GM12878 (cell line): ENCODE measurements at regions not wholly inside any gene's neighbourhood (a gene's known extent, or its start where the extent isn't known, plus 50 kb on each side); places are given as distances from the start of the nearest gene placed in this dataset.

Experiments
- ATAC-seq: fragments of 200-7000 bp; cut with Tn5 transposase; 3 replicates; pipeline ENCODE4 v1.9.1; 2020; ENCODE audit warnings: mild to moderate bottlenecking, moderate library complexity
- BruUV-seq: library from RNA; stranded (reverse); fragments of 400-500 nt; replicated peaks from 2 replicates; lab custom pipeline; 2021; lab: Mats Ljungman, UMichigan
- CTCF ChIA-PET: fragments of 300-600 bp; sonication (Branson Sonifier 250); formaldehyde crosslinking; extraction: SDS; loops from one replicate; lab custom pipeline; 2021; ENCODE audit warnings: inconsistent platforms; lab: Yijun Ruan, JAX
- POLR2A ChIA-PET: fragments of 350-600 bp; formaldehyde crosslinking; extraction: SDS; loops from one replicate; lab custom pipeline; 2021; ENCODE audit warnings: inconsistent platforms; lab: Charles Lee
- RAD21 ChIA-PET: fragments of 300-600 bp; sonication (Branson Sonifier 250); formaldehyde crosslinking; loops from one replicate; lab custom pipeline; 2023; ENCODE audit warnings: antibody characterized with exemption; ENCODE audit not compliant: unreplicated experiment; lab: Charles Lee
- SMC1A ChIA-PET: fragments of 300-600 bp; sonication (Branson Sonifier 250); formaldehyde crosslinking; loops from one replicate; lab custom pipeline; 2023; ENCODE audit not compliant: unreplicated experiment, uncharacterized antibody; lab: Charles Lee
- DNase-seq: peaks from one replicate; pipeline ENCODE4 v3.0.0-alpha.2; 2011; ENCODE audit warnings: low read depth, low spot score
- FAIRE-seq: peaks from 3 replicates; lab custom pipeline; 2011; peaks lifted over from hg19 to GRCh38; lab: Jason Lieb, UNC
- H2AFZ ChIP-seq: 2 replicates; pipeline ENCODE4 v1.6.0; 2011; ENCODE audit warnings: low read depth, low read length, control low read depth; ENCODE audit not compliant: control insufficient read depth
- H3K27ac ChIP-seq: 2 replicates; pipeline ENCODE4 v1.5.1; 2011; ENCODE audit warnings: control low read depth; ENCODE audit not compliant: control insufficient read depth, insufficient read depth
- H3K27me3 ChIP-seq, 2 experiments: replicated peaks in 1 of 2; 2 replicates each; pipeline versions ENCODE4 v1.6.0 to v1.6.1; 2011; ENCODE audit warnings: low read length in 1 of 2; ENCODE audit not compliant: control insufficient read depth in 2 of 2, insufficient read depth in 2 of 2
- H3K36me3 ChIP-seq, 2 experiments: 2 replicates each; pipeline ENCODE4 v1.5.1; 2011; ENCODE audit warnings: low read length in 1 of 2; ENCODE audit not compliant: control insufficient read depth in 2 of 2, insufficient read depth in 2 of 2
- H3K4me1 ChIP-seq: 2 replicates; pipeline ENCODE4 v1.6.1; 2011; ENCODE audit warnings: mild to moderate bottlenecking, low read length, moderate library complexity, mixed read lengths; ENCODE audit not compliant: control insufficient read depth, insufficient read depth
- H3K4me2 ChIP-seq: 2 replicates; pipeline ENCODE4 v1.6.0; 2011; ENCODE audit warnings: control low read depth; ENCODE audit not compliant: control insufficient read depth, insufficient read depth
- H3K4me3 ChIP-seq: fragments of 200-600 bp; sonication (generic); 2 replicates; pipeline ENCODE4 v1.5.1; 2016
- H3K79me2 ChIP-seq: 2 replicates; pipeline ENCODE4 v1.6.0; 2011; ENCODE audit warnings: low read length; ENCODE audit not compliant: control insufficient read depth, insufficient read depth
- H3K9ac ChIP-seq: 2 replicates; pipeline ENCODE4 v1.8.0; 2011; ENCODE audit warnings: low read length, control low read depth, mixed read lengths; ENCODE audit not compliant: control insufficient read depth, insufficient read depth
- H3K9me3 ChIP-seq: replicated peaks from 3 replicates; pipeline ENCODE4 v1.5.1; 2011; ENCODE audit warnings: mild to moderate bottlenecking, low read length; ENCODE audit not compliant: control insufficient read depth, insufficient read depth
- H4K20me1 ChIP-seq: 2 replicates; pipeline ENCODE4 v1.6.0; 2011; ENCODE audit not compliant: control insufficient read depth, insufficient read depth
- TAF1 ChIP-seq: IDR thresholded peaks from 2 replicates; pipeline ENCODE4 v1.6.1; 2011; ENCODE audit warnings: mild to moderate bottlenecking, low read depth, low read length, borderline replicate concordance
- TBL1XR1 ChIP-seq: IDR thresholded peaks from 2 replicates; pipeline ENCODE4 v1.6.1; 2012; ENCODE audit warnings: low read depth, low read length, improper control_type of control experiment
- ZBTB33 ChIP-seq: fragments of 450-650 bp; IDR thresholded peaks from 2 replicates; pipeline ENCODE4 v1.6.1; 2017; ENCODE audit warnings: mild to moderate bottlenecking
- ZBTB4 ChIP-seq: fragments of 450-650 bp; formaldehyde crosslinking; IDR thresholded peaks from 2 replicates; pipeline ENCODE4 v1.4.0; 2022; ENCODE audit warnings: mild to moderate bottlenecking, moderate library complexity
- ZNF207 ChIP-seq: fragments of 450-650 bp; IDR thresholded peaks from 2 replicates; pipeline ENCODE4 v1.6.1; 2014; ENCODE audit warnings: antibody characterized with exemption, mild to moderate bottlenecking, borderline replicate concordance
- in situ Hi-C: fragments of 300-500 bp; cut with MboI; formaldehyde crosslinking; loops from 9 replicates; pipeline ENCODE4 v1.14.3; 2018; ENCODE audit warnings: mixed read lengths
- intact Hi-C: fragments of 100-400 bp; cut with micrococcal nuclease; formaldehyde crosslinking; loops from one replicate; pipeline ENCODE4 v1.14.2; 2022; ENCODE audit not compliant: unreplicated experiment

GRCh38 chr3:191695815-191696153 is 234.8 kb downstream of the PYDC2 start:
- in situ Hi-C loops = no loop called here
- BruUV-seq = no TSS peak

More at GRCh38 chr3:191695815-191696153, 234.8 kb downstream of the PYDC2 start:
- ChIA-PET POLR2A (no interaction called here), SMC1A (no interaction called here), RAD21 (interaction anchor here (1.7 kb wide), 1 partner anchor 727 kb away, joined by 3 read pairs; no protein-coding TSS in a partner anchor), CTCF (interaction anchor here (1.3 kb wide), 1 partner anchor 15 kb away, joined by 3 read pairs; no protein-coding TSS in a partner anchor)
- H3K4me3 ChIP-seq = no peak overlapping the region
- TF ChIP-seq ZNF207 = no peak
- TF ChIP-seq TAF1 = no peak
- no peak for TF ChIP-seq ZBTB4 (CRISPR knock-in tag)
- no peak for TF ChIP-seq ZBTB33
- no peak for TF ChIP-seq TBL1XR1
- H3K36me3 ChIP-seq = no peaks in the 10 kb centered on the region
- no peak for FAIRE-seq
- no peaks in the 10 kb centered on the region; a peak in 1 of 4 replicates for H3K27me3 ChIP-seq
- no peak overlapping the region for H3K27ac ChIP-seq
- no peak for DNase-seq
- no peak overlapping the region for H3K9ac ChIP-seq
- intact Hi-C loops = no loop called here
- no peak overlapping the region for H3K4me2 ChIP-seq
- no peaks in the 10 kb centered on the region for H3K4me1 ChIP-seq
- H3K79me2 ChIP-seq = no peaks in the 10 kb centered on the region
- no peaks in the 10 kb centered on the region for H3K9me3 ChIP-seq
- H2AFZ ChIP-seq = no peak overlapping the region
- H4K20me1 ChIP-seq = no peaks in the 10 kb centered on the region
- ATAC-seq = no peak
